RPMI8226 (cell line): ENCODE measurements at regions not wholly inside any gene's neighbourhood (a gene's known extent, or its start where the extent isn't known, plus 50 kb on each side); places are given as distances from the start of the nearest gene placed in this dataset.
"Not testable (repeated sequence)": the region's sequence is repeated elsewhere in the genome, so short reads cannot be mapped to it uniquely, and the experiment has no call there.

Experiments used
- DNase-seq: peaks from one replicate; pipeline ENCODE4 v3.0.0-alpha.2; 2015

- DNase-seq = no peak
Observed at GRCh38 chrX:65821721-65822496, 154.5 kb downstream of the MSN start.

- DNase-seq = not testable (repeated sequence)
Observed at GRCh38 chrX:65819983-65820382, 152.5 kb downstream of the MSN start.

GRCh38 chrX:65813245-65813644 is 145.8 kb downstream of the MSN start:
- DNase-seq = no peak

DNA sequence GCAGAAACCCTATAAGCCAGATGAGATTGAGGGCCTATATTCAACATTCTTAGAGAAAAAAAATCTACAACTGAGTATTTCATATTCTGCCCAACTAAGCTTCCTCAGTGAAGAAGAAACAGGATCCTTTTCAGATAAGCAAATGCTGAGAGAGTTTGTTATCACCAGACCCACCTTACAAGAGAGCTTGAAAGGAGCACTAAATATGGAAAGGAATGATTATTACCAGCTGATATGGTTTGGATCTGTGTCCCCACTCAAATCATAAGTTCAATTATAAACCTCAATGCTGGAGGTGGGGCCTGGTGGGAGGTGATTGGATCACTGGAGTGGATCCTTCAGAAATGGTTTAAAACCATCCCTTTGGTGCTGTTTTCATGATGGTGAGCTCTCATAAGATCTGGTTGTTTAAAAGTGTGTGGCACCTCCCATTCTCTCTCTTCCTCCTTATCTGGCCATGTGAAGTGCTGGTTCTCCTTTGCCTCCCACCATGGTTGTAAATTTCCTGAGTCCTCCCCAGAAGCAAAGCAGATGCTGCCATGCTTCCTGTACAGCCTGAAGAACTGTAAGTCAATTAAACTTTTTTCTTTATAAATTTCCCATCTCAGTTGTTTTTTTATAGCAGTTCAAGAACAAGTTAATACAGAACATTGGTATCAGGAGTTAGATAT is 144.2 kb downstream of the MSN start:
- no peak for DNase-seq
